ENCODE measurements at regions not wholly inside any gene's neighbourhood (a gene's known extent, or its start where the extent isn't known, plus 50 kb on each side); places are given as distances from the start of the nearest gene placed in this dataset.

DNA sequence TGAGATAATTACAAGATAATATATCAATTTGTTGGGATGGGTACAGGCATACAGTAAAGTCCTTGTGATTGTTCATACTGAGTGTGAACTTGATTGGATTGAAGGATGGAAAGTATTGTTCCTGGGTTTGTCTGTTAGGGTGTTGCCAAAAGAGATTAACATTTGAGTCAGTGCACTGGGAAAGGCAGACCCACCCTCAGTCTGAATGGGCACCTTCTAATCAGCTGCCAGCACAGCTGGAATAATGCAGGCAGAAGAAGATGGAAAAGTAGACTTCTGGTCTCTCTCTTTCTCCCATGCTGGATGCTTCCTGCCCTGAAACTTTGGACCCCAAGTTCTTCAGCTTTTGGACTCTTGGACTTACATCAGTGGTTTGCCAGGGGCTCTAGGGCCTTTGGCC lies 457.9 kb upstream of the SLIT2 start (continued):
- TF ChIP-seq SUZ12 (IDR thresholded peaks at IDR 0.05; ENCODE audit: unreplicated experiment) (no peak), SMC3 (IDR thresholded peaks at IDR 0.05; ENCODE audit: borderline replicate concordance, low read length) (no peak), RUNX3 (IDR thresholded peaks at IDR 0.05; ENCODE audit: low read length) (no peak)

DNA sequence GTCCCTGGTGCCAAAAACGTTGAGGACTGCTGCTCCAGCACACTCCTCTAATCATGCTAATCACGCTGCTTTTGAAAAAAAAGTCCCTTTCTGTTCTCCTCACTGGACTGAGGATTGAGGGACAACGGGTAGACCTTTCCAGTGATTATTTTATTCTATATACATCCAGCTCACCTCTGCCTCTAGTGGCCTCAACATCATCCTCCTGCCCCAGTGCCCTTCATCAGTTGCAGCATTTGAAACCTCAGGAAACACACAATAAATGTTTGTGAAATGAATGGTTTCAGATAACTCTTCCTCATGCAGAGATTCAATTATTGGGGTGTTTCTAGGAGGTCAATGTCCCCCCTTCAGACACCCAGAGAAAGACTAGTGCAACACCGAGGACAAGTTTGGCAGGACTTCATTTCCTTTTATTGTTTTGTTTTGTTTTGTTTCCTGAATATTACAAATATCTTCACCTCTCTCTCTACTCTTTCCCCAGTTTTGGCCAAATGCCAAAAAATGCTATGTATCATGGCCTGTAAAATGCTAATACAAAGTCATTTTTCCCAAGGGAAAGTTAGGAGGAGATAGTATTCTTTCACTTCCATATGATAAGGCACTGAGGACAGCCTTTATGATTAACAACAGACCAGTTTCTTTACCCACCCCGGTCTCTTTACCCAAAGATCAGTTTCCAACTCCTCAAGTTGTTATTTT lies 460.1 kb upstream of the SLIT2 start:
- intact Hi-C loops (cut with micrococcal nuclease; ENCODE audit: unreplicated experiment): no loop called here
- in situ Hi-C loops (cut with MboI): no loop called here
- ChIA-PET POLR2A (no interaction called here), RAD21 (ENCODE audit: unreplicated experiment) (no interaction called here), CTCF (no interaction called here), SMC1A (ENCODE audit: uncharacterized antibody, unreplicated experiment) (no interaction called here)
- no peaks in the 10 kb centered on the region for H3K79me2 ChIP-seq (ENCODE audit: control insufficient read depth, insufficient read depth, low read length)
- H2AFZ ChIP-seq (ENCODE audit: control insufficient read depth, low read depth, low read length): no peak overlapping the region
- H3K36me3 ChIP-seq (ENCODE audit: control insufficient read depth in 2 of 2, insufficient read depth in 2 of 2, low read length in 1 of 2): no peaks in the 10 kb centered on the region
- no peak overlapping the region for H3K27ac ChIP-seq (ENCODE audit: control insufficient read depth, insufficient read depth)
- ATAC-seq (no peak), DNase-seq (ENCODE audit: low read depth, low spot score) (no peak), FAIRE-seq (no peak)
- WGBS (ENCODE audit: insufficient coverage, insufficient replicate concordance, low lambda C conversion rate, missing lambda C conversion rate): 0% methylated on average over 5 of the region's 5 CpGs
- no peak overlapping the region for H3K4me3 ChIP-seq
- H3K9me3 ChIP-seq (replicated peaks; ENCODE audit: control insufficient read depth, insufficient read depth, low read length): no peaks in the 10 kb centered on the region
- no peaks in the 10 kb centered on the region for H3K27me3 ChIP-seq (replicated peaks in 1 of 2; ENCODE audit: control insufficient read depth in 2 of 2, insufficient read depth in 2 of 2, low read length in 1 of 2)
- no peak overlapping the region for H3K4me2 ChIP-seq (ENCODE audit: control insufficient read depth, insufficient read depth)
- no peak overlapping the region for H3K9ac ChIP-seq (ENCODE audit: control insufficient read depth, insufficient read depth, low read length)
- no peak for TF ChIP-seq POLR2AphosphoS2 (IDR thresholded peaks at IDR 0.05; ENCODE audit: low read depth, low read length)
- TF ChIP-seq CREB1 (IDR thresholded peaks at IDR 0.05; ENCODE audit: low read depth): no peak
- no peak for TF ChIP-seq IKZF1 (conservative IDR thresholded peaks at IDR 0.05)
- H3K4me1 ChIP-seq (ENCODE audit: control insufficient read depth, insufficient read depth, low read length): no peaks in the 10 kb centered on the region
- no TSS peak for BruUV-seq (replicated peaks)
- H4K20me1 ChIP-seq (ENCODE audit: control insufficient read depth, insufficient read depth): no peaks in the 10 kb centered on the region

DNA sequence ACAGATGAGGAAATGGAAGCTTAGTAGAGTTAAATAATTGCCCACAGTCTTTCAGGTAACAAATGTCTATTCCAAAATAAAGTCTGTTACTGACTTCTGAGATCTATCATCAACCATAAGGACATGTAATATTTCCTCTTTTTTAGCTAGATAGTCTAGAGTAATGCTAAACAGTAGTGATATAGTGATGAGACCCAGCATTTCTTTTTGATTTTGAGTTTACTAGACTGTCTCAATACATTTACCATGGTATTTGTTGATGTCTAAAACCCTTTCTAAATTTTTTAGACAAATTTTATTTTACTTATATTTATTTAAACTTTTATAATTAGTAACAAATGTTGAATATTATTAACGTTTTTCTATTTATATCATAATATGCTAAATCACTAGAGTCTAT lies 465.1 kb upstream of the SLIT2 start:
- Histone ChIP-seq H2AFZ (ENCODE audit: control insufficient read depth, low read depth, low read length) (no peak overlapping the region), H3K9me3 (replicated peaks; ENCODE audit: control insufficient read depth, insufficient read depth, low read length) (no peaks in the 10 kb centered on the region; the same call in 2 of the 3 replicates), H4K20me1 (ENCODE audit: control insufficient read depth, insufficient read depth) (no peaks in the 10 kb centered on the region), H3K4me3 (no peak overlapping the region), H3K27me3 (replicated peaks in 1 of 2; ENCODE audit: control insufficient read depth in 2 of 2, insufficient read depth in 2 of 2, low read length in 1 of 2) (no peaks in the 10 kb centered on the region), H3K4me2 (ENCODE audit: control insufficient read depth, insufficient read depth) (no peak overlapping the region), H3K4me1 (ENCODE audit: control insufficient read depth, insufficient read depth, low read length) (no peaks in the 10 kb centered on the region), H3K9ac (ENCODE audit: control insufficient read depth, insufficient read depth, low read length) (no peak overlapping the region), H3K27ac (ENCODE audit: control insufficient read depth, insufficient read depth) (no peak overlapping the region), H3K36me3 (ENCODE audit: control insufficient read depth in 2 of 2, insufficient read depth in 2 of 2, low read length in 1 of 2) (no peaks in the 10 kb centered on the region), H3K79me2 (ENCODE audit: control insufficient read depth, insufficient read depth, low read length) (no peaks in the 10 kb centered on the region)
- FAIRE-seq (no peak), ATAC-seq (no peak), DNase-seq (ENCODE audit: low read depth, low spot score) (no peak)
- ChIA-PET CTCF (no interaction called here), RAD21 (ENCODE audit: unreplicated experiment) (no interaction called here), POLR2A (no interaction called here), SMC1A (ENCODE audit: uncharacterized antibody, unreplicated experiment) (no interaction called here)
- intact Hi-C loops (cut with micrococcal nuclease; ENCODE audit: unreplicated experiment): no loop called here
- WGBS (ENCODE audit: insufficient coverage, insufficient replicate concordance, low lambda C conversion rate, missing lambda C conversion rate): 0% methylated on average over 1 of the region's 1 CpG
- in situ Hi-C loops (cut with MboI): no loop called here
- no TSS peak for BruUV-seq (replicated peaks)
- TF ChIP-seq JUND (IDR thresholded peaks at IDR 0.05; ENCODE audit: low read depth, low read length): no peak
- TF ChIP-seq EGR1 (IDR thresholded peaks at IDR 0.05; ENCODE audit: borderline replicate concordance in 1 of 2, low read depth in 2 of 2, low read length in 2 of 2): no peak
- no peak for TF ChIP-seq EED (IDR thresholded peaks at IDR 0.05; ENCODE audit: low read depth)
- no peak for TF ChIP-seq WRNIP1 (IDR thresholded peaks at IDR 0.05; ENCODE audit: borderline replicate concordance, low read depth, low read length)
- no peak for TF ChIP-seq HCFC1 (IDR thresholded peaks at IDR 0.05; ENCODE audit: low read length)
- TF ChIP-seq MYC (IDR thresholded peaks at IDR 0.05; ENCODE audit: insufficient read depth, insufficient read length, insufficient replicate concordance, low read length, severe bottlenecking): no peak
- TF ChIP-seq NBN (IDR thresholded peaks at IDR 0.05): no peak
- TF ChIP-seq, protein P1, sequence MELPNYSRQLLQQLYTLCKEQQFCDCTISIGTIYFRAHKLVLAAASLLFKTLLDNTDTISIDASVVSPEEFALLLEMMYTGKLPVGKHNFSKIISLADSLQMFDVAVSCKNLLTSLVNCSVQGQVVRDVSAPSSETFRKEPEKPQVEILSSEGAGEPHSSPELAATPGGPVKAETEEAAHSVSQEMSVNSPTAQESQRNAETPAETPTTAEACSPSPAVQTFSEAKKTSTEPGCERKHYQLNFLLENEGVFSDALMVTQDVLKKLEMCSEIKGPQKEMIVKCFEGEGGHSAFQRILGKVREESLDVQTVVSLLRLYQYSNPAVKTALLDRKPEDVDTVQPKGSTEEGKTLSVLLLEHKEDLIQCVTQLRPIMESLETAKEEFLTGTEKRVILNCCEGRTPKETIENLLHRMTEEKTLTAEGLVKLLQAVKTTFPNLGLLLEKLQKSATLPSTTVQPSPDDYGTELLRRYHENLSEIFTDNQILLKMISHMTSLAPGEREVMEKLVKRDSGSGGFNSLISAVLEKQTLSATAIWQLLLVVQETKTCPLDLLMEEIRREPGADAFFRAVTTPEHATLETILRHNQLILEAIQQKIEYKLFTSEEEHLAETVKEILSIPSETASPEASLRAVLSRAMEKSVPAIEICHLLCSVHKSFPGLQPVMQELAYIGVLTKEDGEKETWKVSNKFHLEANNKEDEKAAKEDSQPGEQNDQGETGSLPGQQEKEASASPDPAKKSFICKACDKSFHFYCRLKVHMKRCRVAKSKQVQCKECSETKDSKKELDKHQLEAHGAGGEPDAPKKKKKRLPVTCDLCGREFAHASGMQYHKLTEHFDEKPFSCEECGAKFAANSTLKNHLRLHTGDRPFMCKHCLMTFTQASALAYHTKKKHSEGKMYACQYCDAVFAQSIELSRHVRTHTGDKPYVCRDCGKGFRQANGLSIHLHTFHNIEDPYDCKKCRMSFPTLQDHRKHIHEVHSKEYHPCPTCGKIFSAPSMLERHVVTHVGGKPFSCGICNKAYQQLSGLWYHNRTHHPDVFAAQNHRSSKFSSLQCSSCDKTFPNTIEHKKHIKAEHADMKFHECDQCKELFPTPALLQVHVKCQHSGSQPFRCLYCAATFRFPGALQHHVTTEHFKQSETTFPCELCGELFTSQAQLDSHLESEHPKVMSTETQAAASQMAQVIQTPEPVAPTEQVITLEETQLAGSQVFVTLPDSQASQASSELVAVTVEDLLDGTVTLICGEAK (IDR thresholded peaks at IDR 0.05; ENCODE audit: borderline replicate concordance): no peak

All from GM12878 (cell line).